GF-D8 (cell line): ENCODE measurements at regions not wholly inside any gene's neighbourhood (a gene's known extent, or its start where the extent isn't known, plus 50 kb on each side); places are given as distances from the start of the nearest gene placed in this dataset.

Experiments used
- DNase-seq: peaks from one replicate; lab custom pipeline; 2025; lab: John Stamatoyannopoulos, UW

DNA sequence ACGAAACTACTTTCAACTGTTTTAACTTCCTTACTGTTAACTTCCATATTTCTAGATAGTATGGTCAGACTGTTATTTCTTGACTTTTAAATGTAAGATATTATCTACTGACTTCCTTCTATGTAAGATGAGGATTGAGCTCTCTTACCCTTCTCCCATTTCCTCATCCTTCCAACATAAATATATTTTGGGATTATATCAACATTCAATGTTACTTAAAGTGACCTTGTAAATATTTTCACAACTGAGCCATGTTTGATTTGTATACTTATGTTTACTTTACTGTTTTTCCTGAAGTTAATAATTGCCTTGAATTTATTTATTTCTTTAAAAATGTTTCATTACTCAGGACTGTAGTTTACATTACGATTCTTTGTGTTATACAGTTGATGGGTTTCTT, 148.7 kb downstream of the ZIC5 start:
- no peak for DNase-seq

- DNase-seq = no peak
Measured at GRCh38 chr13:99821741-99822140, 149.8 kb downstream of the ZIC5 start.

DNA sequence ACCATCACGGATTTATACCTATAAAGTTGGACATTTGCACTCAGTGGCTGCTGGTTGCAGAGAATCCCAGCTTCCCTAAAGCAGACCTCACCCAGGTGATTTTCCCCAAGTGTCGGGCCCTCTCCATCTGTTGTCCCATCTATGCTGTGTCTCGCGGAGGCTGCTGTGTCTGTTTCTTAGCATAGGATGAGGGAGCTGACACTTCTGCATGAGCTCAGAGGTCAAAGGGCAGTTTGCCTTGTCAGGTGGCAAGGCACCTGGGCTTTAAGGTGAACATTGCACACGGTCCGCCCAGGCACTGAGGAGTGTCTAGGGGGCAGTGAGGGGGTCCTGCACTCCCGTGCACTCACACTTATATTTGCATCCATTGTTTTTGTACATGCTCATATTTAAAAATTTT, 151.6 kb downstream of the ZIC5 start:
- DNase-seq = no peak

DNA sequence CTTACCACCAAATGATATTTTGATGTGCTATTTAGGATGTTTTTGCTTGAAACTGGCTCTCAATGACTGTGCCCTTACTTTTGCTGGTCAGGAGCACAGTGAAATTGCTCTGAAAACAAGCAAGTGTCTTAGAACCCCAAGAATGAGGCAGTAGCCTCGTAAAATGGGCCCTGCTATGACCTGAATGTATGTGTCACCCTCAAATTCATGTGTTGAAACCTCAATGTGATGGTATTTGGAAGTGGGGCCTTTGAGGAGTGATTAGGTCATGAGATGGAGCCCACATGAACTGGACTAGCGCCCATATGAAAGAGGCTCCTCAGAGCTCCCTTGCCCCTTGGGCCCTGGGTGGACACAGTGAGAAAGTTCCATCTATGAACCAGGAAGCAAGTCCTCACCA, 155.2 kb downstream of the ZIC5 start:
- no peak for DNase-seq

DNA sequence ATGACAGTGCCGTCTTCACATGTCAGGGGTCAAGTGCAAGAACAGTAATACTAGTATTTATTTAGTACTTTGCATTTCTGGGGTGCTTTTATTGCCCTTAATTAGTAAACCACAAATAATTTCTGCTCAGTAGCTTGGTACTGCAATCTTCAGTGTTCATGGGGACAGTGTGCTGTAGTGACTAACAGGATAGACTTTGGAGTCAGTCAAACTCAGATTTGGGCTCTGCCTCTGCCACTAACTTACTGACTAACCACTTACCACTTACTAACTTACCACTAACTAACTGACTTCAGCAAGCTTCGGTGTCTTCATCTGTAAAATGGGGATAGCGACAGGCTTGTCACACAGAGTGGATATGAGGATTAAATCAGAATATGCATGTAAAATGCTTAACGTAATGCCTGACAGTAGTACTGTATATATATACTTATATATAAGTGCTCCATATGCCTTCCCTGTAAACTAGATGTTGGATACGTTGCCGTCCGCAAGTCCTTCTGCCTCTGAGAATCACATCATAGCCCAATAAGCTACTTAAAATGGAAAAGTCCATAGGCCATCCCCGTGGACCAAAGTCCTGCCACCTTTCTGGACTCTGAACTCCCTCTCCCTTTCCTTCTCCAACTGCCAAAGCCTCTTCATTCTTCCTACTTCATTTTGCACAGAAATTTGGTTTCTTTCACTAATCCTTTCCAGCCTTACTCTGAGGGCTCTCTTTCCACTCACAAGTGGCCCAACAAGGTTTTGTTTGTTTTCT, 158.1 kb downstream of the ZIC5 start:
- DNase-seq = no peak

- no peak for DNase-seq
Measured at GRCh38 chr13:99812625-99813024, 158.9 kb downstream of the ZIC5 start.

- DNase-seq = no peak
Measured at GRCh38 chr13:99811067-99811700, 160.4 kb downstream of the ZIC5 start.

GRCh38 chr13:99809926-99810325, 161.6 kb downstream of the ZIC5 start:
- no peak for DNase-seq

DNA sequence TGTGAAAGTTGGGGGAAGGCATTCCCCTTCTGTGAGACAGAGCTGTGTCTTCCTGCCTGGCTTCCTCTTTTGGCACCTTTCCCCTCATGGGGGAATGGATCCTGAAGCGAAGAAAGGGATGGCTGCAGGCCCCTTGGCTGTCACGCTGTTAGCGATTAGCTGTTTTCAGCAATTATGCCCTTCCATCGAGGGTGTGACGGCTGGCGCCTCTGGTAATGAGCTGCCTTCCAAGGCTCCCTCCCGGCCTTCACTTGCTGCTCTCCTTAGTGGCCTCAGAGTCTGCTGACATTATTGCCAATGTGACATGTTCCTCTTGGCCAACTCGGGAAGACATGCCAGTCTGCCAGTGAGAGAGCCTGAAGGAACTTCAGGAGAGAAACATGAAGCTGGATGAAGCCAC, 162.1 kb downstream of the ZIC5 start:
- DNase-seq = no peak

GRCh38 chr13:99808786-99809185, 162.8 kb downstream of the ZIC5 start:
- DNase-seq = no peak

DNA sequence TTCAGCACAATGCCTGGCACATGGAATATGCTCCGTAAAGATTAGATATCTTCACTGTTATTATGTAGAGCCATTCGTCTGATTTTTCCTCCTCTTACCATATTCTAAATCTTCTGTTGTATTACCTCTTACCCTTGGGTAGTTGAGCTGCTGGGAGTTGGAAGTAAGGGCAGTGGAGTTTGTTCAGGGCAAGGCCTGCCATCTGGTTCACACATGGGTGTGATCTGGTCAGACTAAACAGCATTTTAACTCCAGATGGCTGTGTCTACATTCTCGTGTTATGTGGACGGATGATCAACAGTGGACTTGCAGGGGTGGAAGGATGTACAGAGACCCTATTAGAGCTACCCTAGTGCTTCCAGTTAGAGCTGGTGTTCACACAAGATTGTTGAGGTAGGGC, 164.9 kb downstream of the ZIC5 start:
- no peak for DNase-seq

DNA sequence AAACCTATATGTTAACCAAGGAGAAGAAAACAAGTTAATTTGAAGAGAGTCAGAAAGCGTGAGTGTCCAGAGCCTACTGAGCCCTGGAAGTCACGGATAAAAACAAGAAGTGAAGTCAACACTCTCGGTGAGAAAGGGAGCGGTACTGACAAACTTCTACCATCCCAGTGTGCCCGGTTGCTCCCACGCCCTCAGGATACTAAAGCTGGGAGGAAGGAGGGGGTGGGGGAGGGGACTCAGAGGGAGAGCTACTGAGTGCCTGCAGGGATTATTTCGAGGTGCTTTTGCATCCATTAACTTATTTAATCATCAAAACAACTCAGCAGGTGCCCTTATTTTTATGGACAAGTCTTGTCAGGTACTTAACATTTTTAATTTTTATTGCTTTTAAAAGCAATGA, 166.2 kb downstream of the ZIC5 start:
- DNase-seq = no peak

DNA sequence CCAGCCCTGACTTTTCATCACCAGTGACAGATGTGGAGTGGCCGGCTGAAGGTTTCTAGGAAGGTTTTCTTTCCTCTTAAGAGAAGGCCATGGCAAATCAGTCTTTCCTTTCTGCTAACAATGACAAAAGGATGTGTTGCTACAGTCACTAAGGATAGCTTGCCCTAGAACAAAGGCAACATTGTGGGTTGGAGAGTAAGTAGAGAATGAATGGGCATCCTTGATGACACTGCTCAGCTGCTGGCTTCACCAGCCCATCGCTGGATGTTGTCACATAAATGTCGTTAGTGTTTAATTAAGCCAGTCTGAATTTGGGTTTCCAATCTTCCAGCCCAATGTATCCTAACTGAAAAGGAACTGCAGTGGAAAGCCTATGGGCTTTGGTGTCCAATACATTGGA, 168.4 kb downstream of the ZIC5 start:
- DNase-seq = no peak

DNA sequence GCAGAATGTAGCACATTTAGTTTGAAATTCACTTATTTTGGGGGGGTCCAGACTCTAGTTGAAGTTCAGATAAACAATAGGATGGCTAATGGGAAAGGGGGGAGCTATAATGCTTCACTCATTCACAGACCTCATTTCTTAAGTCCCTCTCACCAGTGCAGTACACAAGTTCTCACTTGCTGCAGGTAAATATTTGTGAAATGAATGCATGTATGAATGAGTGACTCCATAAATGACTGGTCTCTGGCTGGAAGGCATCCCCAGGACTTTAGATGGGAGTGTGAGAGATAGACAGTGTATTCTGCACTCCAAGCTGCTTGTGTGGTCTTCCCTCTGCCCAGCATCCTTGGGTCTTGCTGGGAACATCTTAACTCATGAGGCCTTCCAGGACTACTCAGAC, 169.2 kb downstream of the ZIC5 start:
- DNase-seq = no peak

DNA sequence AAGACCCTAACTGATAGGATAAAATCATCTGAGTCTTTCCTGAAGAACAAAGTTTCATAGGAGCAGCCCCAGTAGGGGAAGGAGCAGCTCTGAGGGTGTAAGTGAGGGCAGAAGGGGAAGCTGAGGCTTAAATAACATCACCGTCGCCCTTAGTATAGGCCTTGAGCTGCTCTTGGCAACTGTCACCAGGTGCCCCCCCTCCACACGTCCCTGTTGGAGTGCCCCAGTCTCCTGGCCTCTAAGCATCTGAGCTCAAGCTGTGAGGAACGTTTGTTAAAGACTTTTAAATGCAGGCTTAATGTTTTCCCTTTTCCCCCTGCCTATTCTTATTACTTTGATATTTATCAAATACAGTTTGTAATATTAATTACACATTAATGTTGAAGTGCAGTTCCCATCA, 170.6 kb downstream of the ZIC5 start:
- no peak for DNase-seq

DNA sequence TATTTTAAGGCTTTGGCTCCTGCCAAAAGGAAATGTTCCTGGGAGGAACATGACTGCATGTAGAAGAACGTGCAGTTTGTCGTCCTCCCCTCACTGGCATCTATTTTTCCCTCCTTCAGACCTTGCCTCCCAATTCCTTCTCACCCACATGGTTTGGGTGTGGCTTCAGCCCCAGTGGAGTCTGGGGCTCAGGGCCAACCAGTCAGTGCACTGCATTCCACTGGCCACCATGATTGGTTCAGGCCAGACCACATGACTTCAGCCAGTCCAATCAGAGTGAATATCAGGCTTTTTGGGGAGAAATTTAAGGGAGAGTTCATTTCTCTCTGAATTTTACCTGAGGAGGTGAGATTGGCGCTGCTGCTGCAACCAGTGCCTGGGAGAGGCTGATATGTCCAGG, 171.6 kb downstream of the ZIC5 start:
- no peak for DNase-seq

DNA sequence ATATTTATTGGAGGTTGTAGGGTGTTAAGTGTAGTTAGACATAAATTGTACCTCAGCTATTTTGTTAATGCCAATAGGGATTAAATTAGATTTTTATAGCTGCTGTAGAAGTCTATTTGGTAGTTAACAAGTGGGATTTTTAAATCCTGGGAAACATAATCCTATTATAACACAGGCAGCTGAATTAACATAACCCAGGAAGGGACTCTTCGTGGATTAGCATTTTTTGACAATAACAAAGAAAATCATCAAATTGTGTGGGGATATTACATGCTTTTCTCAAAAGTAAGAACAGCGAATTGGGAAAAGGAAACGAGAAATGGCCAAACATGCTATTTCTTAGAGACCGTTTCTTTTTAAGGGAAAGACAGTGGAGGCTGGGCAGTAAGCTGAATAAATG, 172.8 kb downstream of the ZIC5 start:
- DNase-seq = no peak

DNA sequence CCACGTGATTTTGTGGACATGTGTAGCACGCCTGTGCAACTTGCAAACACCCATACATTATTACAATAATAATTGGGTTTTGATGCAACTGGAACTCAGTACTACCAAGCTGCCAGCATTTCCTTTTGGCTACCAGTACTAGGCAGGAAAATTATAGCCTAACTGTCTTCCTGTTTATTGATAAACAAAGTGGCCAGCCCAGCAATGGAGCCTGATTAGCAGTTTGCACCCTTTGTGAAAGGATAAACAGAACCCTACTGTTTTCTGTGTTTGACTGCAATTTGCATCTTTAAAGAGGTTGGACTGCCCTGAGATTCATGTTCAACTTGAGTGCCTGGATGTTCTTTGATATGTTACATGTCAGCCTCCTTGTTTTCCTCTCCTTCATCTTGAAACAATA, 173.9 kb downstream of the ZIC5 start:
- no peak for DNase-seq

DNA sequence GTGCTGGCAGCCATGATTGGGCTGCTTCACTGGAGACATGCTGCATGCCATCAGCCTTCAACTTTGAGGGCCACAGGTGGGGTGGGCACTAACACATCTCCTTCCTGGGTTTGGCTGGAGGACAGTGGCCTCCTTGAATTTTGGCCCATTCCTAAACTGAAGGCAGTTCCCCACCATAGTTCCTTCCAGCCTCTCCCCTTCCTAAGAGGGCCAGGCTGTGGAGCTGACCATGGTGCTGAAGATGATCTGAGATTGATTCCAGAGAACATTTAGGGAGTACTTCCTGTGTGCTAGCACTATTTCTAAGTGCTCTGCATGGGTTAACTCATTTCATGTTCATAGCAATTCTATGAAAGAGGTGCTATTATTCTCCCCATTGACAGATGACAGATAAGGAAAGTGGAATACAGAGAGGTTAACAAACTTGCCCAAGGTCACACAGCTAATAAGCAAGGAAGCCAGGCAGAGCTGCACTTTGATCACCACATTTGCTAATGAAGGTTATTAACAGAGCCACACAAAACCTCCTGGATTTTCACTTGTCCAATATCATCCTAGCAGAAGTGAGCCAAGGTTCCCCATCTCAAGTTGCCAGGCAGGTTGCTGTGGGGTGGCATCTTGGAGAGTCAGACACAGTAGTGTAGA, 175.3 kb downstream of the ZIC5 start:
- DNase-seq = no peak

DNA sequence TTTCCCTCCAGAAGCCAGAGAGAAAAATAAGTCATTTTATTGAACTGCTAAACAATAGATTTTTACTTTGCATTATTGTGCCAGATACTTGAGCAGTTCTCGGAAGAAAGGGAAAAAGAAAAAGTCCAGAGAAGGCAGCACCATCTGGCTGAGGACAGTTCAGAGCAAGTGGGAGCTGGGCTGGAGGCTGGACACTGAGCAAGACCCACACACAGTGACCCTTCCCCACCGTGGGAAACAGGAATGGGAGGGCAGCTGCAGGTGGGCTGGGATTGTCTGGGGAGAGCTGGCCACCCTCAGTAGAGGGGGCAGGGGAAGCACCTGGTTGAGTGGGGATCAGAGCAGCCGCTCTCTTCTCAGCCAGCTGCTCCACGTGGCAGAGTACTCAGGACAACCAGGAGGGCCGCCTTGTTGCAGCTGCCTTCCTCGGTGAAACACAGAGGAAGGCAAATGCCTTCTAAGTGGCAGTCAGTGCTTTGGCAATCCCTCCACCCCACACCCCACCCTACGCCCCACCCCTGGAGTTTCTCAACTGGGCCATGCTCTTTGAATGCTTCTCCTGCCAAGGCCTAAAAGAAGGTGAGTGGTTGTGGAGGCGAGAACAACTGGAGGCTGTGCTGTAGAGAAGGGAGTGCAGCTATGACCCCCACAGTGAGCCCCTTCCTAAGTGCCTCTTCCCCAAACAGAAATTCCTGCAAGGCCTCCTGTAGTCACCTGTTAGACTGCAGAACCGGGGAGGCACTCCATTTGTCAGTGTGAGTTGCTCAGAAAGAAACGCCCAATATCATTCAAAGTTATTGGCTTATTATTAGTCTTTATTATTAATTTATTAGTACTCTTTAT, 179.3 kb downstream of the ZIC5 start:
- no peak for DNase-seq

GRCh38 chr13:99782669-99783068, 188.9 kb downstream of the ZIC5 start:
- DNase-seq = no peak

- DNase-seq = no peak
Measured at GRCh38 chr13:99778500-99778899, 193.1 kb downstream of the ZIC5 start.

DNA sequence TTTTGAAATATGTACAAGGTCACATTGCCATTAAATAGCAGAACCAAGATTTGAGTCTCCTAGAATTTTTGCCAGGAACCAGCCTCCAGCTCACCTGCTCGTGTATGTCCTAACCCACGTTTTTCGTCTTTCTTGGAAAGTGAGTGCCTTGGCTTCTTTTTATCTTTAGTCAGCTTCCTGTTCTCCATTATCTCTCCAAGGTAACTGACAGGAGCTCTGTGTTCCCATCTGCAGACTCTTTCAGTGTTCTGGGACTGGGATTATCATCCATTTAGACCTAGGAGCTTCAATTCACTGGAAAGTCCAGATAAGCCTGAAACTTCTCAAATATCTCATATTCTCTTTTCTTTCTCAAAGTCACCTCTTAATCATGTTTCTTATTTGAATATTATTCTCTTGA, 193.7 kb downstream of the ZIC5 start:
- DNase-seq = no peak
